ENCODE measurements at regions not wholly inside any gene's neighbourhood (a gene's known extent, or its start where the extent isn't known, plus 50 kb on each side); places are given as distances from the start of the nearest gene placed in this dataset.
"Not testable (repeated sequence)": the region's sequence is repeated elsewhere in the genome, so short reads cannot be mapped to it uniquely, and the experiment has no call there.

DNA sequence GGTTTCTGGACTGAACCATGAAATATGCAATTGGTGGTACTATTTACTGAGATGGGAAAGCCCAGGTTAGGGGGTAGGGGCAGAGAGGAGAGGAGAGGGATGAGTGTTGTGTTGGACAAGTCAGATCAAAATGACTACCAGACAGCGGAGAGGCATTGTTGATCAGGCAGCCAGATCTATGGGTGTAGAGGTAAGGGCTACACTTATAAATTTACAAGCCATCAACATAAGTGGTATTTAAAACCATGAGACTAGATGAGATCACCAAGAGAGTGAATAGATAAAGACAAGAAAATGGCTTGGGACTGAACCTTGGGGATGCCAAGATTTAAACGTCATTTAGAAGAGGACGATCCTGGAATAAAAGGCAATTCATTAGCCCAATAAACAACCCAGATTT, 123.4 kb downstream of the NXPE2 start:
- Histone ChIP-seq H3K4me1 (no peaks in the 10 kb centered on the region), H3K27me3 (no peaks in the 10 kb centered on the region), H3K9me3 (no peaks in the 10 kb centered on the region), H3K27ac (no peak overlapping the region), H3K36me3 (no peaks in the 10 kb centered on the region), H3K4me3 (no peak overlapping the region)
- intact Hi-C loops (cut with DNase I), result no loop called here
- DNase-seq (ENCODE audit: extremely low spot score in 2 of 2), result no peak
- TF ChIP-seq, protein P1, sequence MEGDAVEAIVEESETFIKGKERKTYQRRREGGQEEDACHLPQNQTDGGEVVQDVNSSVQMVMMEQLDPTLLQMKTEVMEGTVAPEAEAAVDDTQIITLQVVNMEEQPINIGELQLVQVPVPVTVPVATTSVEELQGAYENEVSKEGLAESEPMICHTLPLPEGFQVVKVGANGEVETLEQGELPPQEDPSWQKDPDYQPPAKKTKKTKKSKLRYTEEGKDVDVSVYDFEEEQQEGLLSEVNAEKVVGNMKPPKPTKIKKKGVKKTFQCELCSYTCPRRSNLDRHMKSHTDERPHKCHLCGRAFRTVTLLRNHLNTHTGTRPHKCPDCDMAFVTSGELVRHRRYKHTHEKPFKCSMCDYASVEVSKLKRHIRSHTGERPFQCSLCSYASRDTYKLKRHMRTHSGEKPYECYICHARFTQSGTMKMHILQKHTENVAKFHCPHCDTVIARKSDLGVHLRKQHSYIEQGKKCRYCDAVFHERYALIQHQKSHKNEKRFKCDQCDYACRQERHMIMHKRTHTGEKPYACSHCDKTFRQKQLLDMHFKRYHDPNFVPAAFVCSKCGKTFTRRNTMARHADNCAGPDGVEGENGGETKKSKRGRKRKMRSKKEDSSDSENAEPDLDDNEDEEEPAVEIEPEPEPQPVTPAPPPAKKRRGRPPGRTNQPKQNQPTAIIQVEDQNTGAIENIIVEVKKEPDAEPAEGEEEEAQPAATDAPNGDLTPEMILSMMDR (IDR thresholded peaks at IDR 0.05), result no peak
- TF ChIP-seq POLR2A (IDR thresholded peaks at IDR 0.05) (no peak), POLR2AphosphoS5 (IDR thresholded peaks at IDR 0.05; ENCODE audit: insufficient read depth in 1 of 2, low read depth in 1 of 2) (no peak)

DNA sequence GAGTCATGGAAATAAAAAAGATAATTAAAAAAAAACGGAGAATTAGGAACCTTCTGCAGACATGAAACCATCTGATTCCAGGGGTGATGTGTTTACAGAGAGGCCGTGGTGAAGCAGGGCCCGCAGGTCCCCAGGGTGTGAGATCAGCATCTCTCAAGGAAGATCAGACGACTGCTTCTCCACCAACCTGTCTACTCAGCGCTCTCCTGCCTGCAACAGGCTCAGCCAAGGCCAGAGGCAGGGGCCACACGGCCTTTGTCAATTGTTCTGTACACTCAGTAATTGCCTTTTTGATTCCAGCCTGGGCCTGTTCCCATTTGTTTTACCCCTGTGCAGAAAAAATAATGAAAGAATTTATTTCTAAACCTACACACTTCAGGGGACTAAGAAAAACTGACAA, 124.6 kb downstream of the NXPE2 start:
- no peak for DNase-seq (ENCODE audit: extremely low spot score in 2 of 2)
- intact Hi-C loops (cut with DNase I), result no loop called here
- no peaks in the 10 kb centered on the region for H3K4me1 ChIP-seq
- no peak overlapping the region for H3K27ac ChIP-seq
- H3K36me3 ChIP-seq, result no peaks in the 10 kb centered on the region
- H3K27me3 ChIP-seq, result no peaks in the 10 kb centered on the region
- no peak overlapping the region for H3K4me3 ChIP-seq
- no peak for TF ChIP-seq POLR2A (IDR thresholded peaks at IDR 0.05)
- TF ChIP-seq, protein P1 (IDR thresholded peaks at IDR 0.05), result no peak
- TF ChIP-seq POLR2AphosphoS5 (IDR thresholded peaks at IDR 0.05; ENCODE audit: insufficient read depth in 1 of 2, low read depth in 1 of 2), result no peak
- no peaks in the 10 kb centered on the region for H3K9me3 ChIP-seq

DNA sequence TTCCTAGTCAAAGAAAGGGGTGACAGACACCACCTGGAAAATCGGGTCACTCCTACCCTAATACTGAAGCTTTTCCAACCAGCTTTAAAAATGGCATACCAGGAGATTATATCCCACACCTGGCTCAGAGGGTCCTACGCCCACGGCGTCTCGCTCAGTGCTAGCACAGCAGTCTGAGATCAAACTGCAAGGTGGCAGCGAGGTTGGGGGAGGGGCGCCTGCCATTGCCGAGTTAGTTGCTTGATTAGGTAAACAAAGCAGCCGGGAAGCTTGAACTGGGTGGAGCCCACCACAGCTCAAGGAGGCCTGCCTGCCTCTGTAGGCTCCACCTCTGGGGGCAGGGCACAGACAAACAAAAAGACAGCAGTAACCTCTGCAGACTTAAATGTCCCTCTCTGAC, 127.1 kb downstream of the NXPE2 start:
- H3K4me3 ChIP-seq; H3K36me3 ChIP-seq; H3K27me3 ChIP-seq; H3K4me1 ChIP-seq; H3K27ac ChIP-seq; intact Hi-C loops (cut with DNase I); DNase-seq (ENCODE audit: extremely low spot score in 2 of 2); H3K9me3 ChIP-seq: not testable (repeated sequence)

DNA sequence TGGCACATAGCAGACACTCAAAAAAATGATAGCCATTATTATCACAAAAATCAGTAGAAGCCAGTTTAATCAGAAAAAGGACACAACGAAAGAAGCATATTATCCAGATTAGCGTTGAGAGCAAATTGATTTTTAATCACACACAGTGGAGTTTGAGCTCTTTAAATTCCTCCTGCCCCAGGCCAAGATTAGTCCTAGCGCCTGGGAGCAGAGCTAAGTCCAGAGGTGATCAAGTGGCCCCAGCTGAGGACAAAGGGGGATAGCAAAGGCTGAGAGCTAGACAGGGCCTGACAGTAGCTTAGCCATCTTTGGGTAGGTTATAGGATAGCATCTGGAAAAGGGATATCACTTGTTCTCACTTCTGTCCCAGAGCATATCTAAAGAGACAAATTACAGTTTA, 133.6 kb downstream of the NXPE2 start:
- Histone ChIP-seq H3K27ac (no peak overlapping the region), H3K36me3 (no peaks in the 10 kb centered on the region), H3K9me3 (no peaks in the 10 kb centered on the region), H3K27me3 (no peaks in the 10 kb centered on the region), H3K4me1 (no peaks in the 10 kb centered on the region), H3K4me3 (no peak overlapping the region)
- TF ChIP-seq POLR2A (IDR thresholded peaks at IDR 0.05) (no peak), POLR2AphosphoS5 (IDR thresholded peaks at IDR 0.05; ENCODE audit: insufficient read depth in 1 of 2, low read depth in 1 of 2) (no peak)
- TF ChIP-seq, protein P1 (IDR thresholded peaks at IDR 0.05), result no peak
- intact Hi-C loops (cut with DNase I), result no loop called here
- no peak for DNase-seq (ENCODE audit: extremely low spot score in 2 of 2)

DNA sequence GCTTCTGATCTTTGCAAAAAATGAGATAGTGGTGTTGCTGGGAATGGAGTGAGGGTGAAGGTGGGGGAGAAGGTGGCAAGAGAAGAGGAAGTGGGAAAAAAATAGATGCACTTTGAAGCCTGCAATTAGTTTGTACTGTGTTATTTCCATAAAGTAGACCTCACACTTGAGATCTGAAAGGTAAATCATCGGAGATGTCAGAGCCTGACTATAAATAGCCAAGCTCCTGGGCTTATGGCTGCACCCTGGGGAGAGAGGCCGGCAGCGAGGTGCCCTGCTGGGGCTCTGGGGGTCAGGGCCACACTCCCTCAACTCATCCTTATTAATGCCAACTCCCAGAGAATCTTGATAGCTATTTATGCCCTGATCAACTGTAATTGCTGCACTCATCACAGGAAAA, 134.4 kb downstream of the NXPE2 start:
- no peaks in the 10 kb centered on the region for H3K27me3 ChIP-seq
- no peak overlapping the region for H3K4me3 ChIP-seq
- no peak for DNase-seq (ENCODE audit: extremely low spot score in 2 of 2)
- intact Hi-C loops (cut with DNase I), result no loop called here
- H3K9me3 ChIP-seq, result no peaks in the 10 kb centered on the region
- no peaks in the 10 kb centered on the region for H3K4me1 ChIP-seq
- no peak overlapping the region for H3K27ac ChIP-seq
- H3K36me3 ChIP-seq, result no peaks in the 10 kb centered on the region
- TF ChIP-seq POLR2AphosphoS5 (IDR thresholded peaks at IDR 0.05; ENCODE audit: insufficient read depth in 1 of 2, low read depth in 1 of 2), result no peak

DNA sequence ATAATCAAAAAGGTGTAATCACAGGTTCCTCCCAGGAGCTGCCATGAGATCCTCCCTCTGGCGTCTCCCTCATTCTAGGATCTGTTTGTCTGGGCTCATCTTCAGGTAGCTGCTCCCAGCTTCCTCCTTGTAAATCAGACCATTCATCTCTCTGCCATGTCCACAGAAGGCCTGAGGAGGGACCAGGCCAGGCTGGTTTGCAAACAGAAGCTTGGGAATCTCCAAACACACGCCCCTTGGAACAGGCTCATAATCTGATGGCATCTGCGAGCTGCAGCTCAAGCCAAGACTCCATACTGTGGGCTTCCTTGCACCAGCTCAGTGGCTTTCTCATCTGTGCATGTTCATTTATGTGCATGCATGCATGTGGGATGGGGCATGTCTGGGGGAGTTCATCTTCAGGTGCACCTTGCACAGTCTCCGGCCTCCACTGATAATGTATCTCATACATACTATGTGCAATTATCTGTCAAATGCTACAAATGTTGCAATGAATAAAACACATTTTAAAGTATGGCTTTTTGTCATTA, 134.9 kb downstream of the NXPE2 start:
- Histone ChIP-seq H3K9me3 (no peaks in the 10 kb centered on the region), H3K36me3 (no peaks in the 10 kb centered on the region), H3K4me3 (no peak overlapping the region), H3K27me3 (no peaks in the 10 kb centered on the region), H3K4me1 (no peaks in the 10 kb centered on the region), H3K27ac (no peak overlapping the region)
- DNase-seq (ENCODE audit: extremely low spot score in 2 of 2), result no peak
- TF ChIP-seq, protein P1 (IDR thresholded peaks at IDR 0.05), result no peak
- TF ChIP-seq POLR2A (IDR thresholded peaks at IDR 0.05), result no peak
- no peak for TF ChIP-seq POLR2AphosphoS5 (IDR thresholded peaks at IDR 0.05; ENCODE audit: insufficient read depth in 1 of 2, low read depth in 1 of 2)
- intact Hi-C loops (cut with DNase I), result no loop called here
